Liver (tissue), 8 donors: ENCODE measurements at regions not wholly inside any gene's neighbourhood (a gene's known extent, or its start where the extent isn't known, plus 50 kb on each side); places are given as distances from the start of the nearest gene placed in this dataset.

Experiments
- DNase-seq: peaks from one replicate; pipeline ENCODE4 v3.0.0-alpha.2; 2017; ENCODE audit warnings: low spot score
- H3K27ac ChIP-seq, 2 donors: one replicate each; pipeline ENCODE4 v1.7.0; 2013; ENCODE audit warnings: inconsistent platforms in 2 of 2, low read length in 2 of 2, control low read depth in 1 of 2, low read depth in 1 of 2, mild to moderate bottlenecking in 1 of 2
- H3K27me3 ChIP-seq, 4 donors: one replicate each; pipeline versions ENCODE4 v1.6.1 to v1.7.0; 2013; ENCODE audit warnings: low read length in 3 of 4, inconsistent platforms in 1 of 4, mild to moderate bottlenecking in 1 of 4, moderate library complexity in 1 of 4; ENCODE audit not compliant: control insufficient read depth in 4 of 4, insufficient read depth in 4 of 4
- H3K36me3 ChIP-seq, 4 donors: one replicate each; pipeline versions ENCODE4 v1.6.1 to v1.7.0; 2013; ENCODE audit warnings: low read length in 3 of 4, mild to moderate bottlenecking in 3 of 4, low read depth in 1 of 4, moderate library complexity in 1 of 4; ENCODE audit not compliant: control insufficient read depth in 4 of 4, insufficient read depth in 3 of 4
- H3K4me1 ChIP-seq, 4 donors: one replicate each; pipeline versions ENCODE4 v1.6.1 to v1.7.0; 2013; ENCODE audit warnings: low read length in 3 of 4, mild to moderate bottlenecking in 3 of 4, moderate library complexity in 1 of 4; ENCODE audit not compliant: control insufficient read depth in 4 of 4, insufficient read depth in 4 of 4
- H3K4me3 ChIP-seq, 3 donors: one replicate each; pipeline versions ENCODE4 v1.6.1 to v1.7.0; 2013; ENCODE audit warnings: low read length in 3 of 3, control low read depth in 1 of 3, low read depth in 1 of 3, mild to moderate bottlenecking in 1 of 3
- H3K9ac ChIP-seq, 2 donors: one replicate each; pipeline ENCODE4 v1.7.0; 2013; ENCODE audit warnings: low read length in 2 of 2, mild to moderate bottlenecking in 2 of 2, moderate library complexity in 2 of 2, control low read depth in 1 of 2, low read depth in 1 of 2
- H3K9me3 ChIP-seq, 4 donors: one replicate each; pipeline versions ENCODE4 v1.6.1 to v1.7.0; 2013; ENCODE audit warnings: low read length in 3 of 4; ENCODE audit not compliant: control insufficient read depth in 4 of 4
- CTCF ChIP-seq: fragments of 150-350 bp; IDR thresholded peaks from 2 replicates; pipeline ENCODE4 v1.5.1; 2017; ENCODE audit warnings: improper control_type of control experiment, low read depth, low read length; ENCODE audit not compliant: missing input control
- EGR1 ChIP-seq, 2 donors: IDR thresholded peaks; 2 replicates each; pipeline ENCODE4 v1.6.1; 2016 to 2018; ENCODE audit warnings: antibody characterized with exemption in 2 of 2, low read depth in 2 of 2
- FOXA2 ChIP-seq: IDR thresholded peaks from 2 replicates; pipeline ENCODE4 v1.6.1; 2016; ENCODE audit warnings: antibody characterized with exemption
- GABPA ChIP-seq, 2 donors: IDR thresholded peaks in 1 of 2; conservative IDR thresholded peaks in 1 of 2; 2 replicates each; pipeline ENCODE4 v1.6.1; 2016; ENCODE audit warnings: antibody characterized with exemption in 2 of 2, mild to moderate bottlenecking in 1 of 2, moderate library complexity in 1 of 2
- HNF4A ChIP-seq, 2 donors: conservative IDR thresholded peaks; 2 replicates each; pipeline ENCODE4 v1.6.1; 2016; ENCODE audit warnings: antibody characterized with exemption in 2 of 2, mild to moderate bottlenecking in 2 of 2
- HNF4G ChIP-seq: IDR thresholded peaks from 2 replicates; pipeline ENCODE4 v1.6.1; 2016; ENCODE audit warnings: antibody characterized with exemption
- MAX ChIP-seq: IDR thresholded peaks from 2 replicates; pipeline ENCODE4 v1.6.1; 2016; ENCODE audit warnings: antibody characterized with exemption
- RAD21 ChIP-seq, 2 donors: IDR thresholded peaks; 2 replicates each; pipeline ENCODE4 v1.6.1; 2016; ENCODE audit warnings: antibody characterized with exemption in 2 of 2, mild to moderate bottlenecking in 2 of 2
- SP1 ChIP-seq: IDR thresholded peaks from 2 replicates; pipeline ENCODE4 v1.6.1; 2018; ENCODE audit warnings: antibody characterized with exemption, mild to moderate bottlenecking
- WGBS: extraction: QIAGEN DNeasy Blood & Tissue Kit; methylation state at CpG from one replicate; pipeline ENCODE4 v1.1.7; 2013; 5-methylcytosine and 5-hydroxymethylcytosine counted together
- TF ChIP-seq, protein P1 (sequence below): IDR thresholded peaks from 2 replicates; pipeline ENCODE4 v1.6.1; 2016; ENCODE audit warnings: antibody characterized with exemption
- donor health status: healthy.
- donor health status: healthy.
- donor health status: healthy.
- donor health status: healthy.
- donor health status: healthy.

- no peak for TF ChIP-seq CTCF
Measured at GRCh38 chr5:141793881-141794280, 84.3 kb downstream of the PCDH1 start (continued).

GRCh38 chr5:141793403-141793802, 84.8 kb downstream of the PCDH1 start:
- H3K27ac ChIP-seq = no peak overlapping the region
- no peaks in the 10 kb centered on the region for H3K9me3 ChIP-seq
- H3K27me3 ChIP-seq = no peaks in the 10 kb centered on the region
- no peak for DNase-seq
- no peak overlapping the region for H3K4me3 ChIP-seq
- H3K36me3 ChIP-seq = no peaks in the 10 kb centered on the region
- 84% methylated on average over 3 of the region's 3 CpGs for WGBS
- TF ChIP-seq SP1 = no peak
- TF ChIP-seq HNF4A (conservative IDR thresholded peaks at IDR 0.05) = no peak
- no peak for TF ChIP-seq CTCF
- no peaks in the 10 kb centered on the region for H3K4me1 ChIP-seq
- H3K9ac ChIP-seq = no peak overlapping the region

DNA sequence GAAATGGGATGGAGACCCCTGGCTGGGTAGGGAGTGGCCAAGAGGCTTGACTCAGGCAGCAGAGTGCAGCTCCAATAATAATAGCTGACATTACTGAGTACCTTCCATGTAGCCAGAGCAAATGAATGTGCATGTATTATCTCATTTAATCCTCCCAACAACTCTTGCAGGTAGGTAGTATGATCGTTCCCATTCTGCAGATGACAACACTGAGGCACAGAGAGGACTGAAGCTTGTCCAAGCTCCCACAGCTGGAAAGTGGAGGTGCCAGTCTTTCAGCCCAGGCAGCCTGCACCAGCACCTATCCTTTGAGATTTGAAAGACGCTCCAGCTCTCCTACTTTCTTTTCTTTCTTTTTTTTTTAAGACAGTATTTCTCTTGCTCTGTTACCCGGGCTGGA, 87.6 kb downstream of the PCDH1 start:
- WGBS = 79% methylated on average over 3 of the region's 3 CpGs
- Histone ChIP-seq H3K27ac (no peak overlapping the region), H3K4me1 (no peaks in the 10 kb centered on the region), H3K36me3 (no peaks in the 10 kb centered on the region), H3K27me3 (no peaks in the 10 kb centered on the region), H3K4me3 (no peak overlapping the region), H3K9me3 (no peaks in the 10 kb centered on the region), H3K9ac (no peak overlapping the region)
- TF ChIP-seq GABPA (IDR thresholded peaks at IDR 0.05 in 1 of 2, conservative IDR thresholded peaks at IDR 0.05 in 1 of 2) (no peak), FOXA2 (no peak), MAX (no peak), CTCF (no peak), RAD21 (IDR thresholded peaks at IDR 0.05) (no peak), HNF4G (no peak), EGR1 (IDR thresholded peaks at IDR 0.05; ENCODE audit: low read depth in 2 of 2) (no peak), SP1 (no peak)
- TF ChIP-seq, protein P1, sequence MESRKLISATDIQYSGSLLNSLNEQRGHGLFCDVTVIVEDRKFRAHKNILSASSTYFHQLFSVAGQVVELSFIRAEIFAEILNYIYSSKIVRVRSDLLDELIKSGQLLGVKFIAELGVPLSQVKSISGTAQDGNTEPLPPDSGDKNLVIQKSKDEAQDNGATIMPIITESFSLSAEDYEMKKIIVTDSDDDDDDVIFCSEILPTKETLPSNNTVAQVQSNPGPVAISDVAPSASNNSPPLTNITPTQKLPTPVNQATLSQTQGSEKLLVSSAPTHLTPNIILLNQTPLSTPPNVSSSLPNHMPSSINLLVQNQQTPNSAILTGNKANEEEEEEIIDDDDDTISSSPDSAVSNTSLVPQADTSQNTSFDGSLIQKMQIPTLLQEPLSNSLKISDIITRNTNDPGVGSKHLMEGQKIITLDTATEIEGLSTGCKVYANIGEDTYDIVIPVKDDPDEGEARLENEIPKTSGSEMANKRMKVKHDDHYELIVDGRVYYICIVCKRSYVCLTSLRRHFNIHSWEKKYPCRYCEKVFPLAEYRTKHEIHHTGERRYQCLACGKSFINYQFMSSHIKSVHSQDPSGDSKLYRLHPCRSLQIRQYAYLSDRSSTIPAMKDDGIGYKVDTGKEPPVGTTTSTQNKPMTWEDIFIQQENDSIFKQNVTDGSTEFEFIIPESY = no peak
- no peak for DNase-seq
